Keratinocyte (primary cell): ENCODE measurements at regions not wholly inside any gene's neighbourhood (a gene's known extent, or its start where the extent isn't known, plus 50 kb on each side); places are given as distances from the start of the nearest gene placed in this dataset.

Experiments
- DNase-seq: peaks from one replicate; pipeline ENCODE4 v3.0.0-alpha.2; 2011; ENCODE audit warnings: low read depth, missing footprints, low spot score
- FAIRE-seq: peaks from 2 replicates; lab custom pipeline; 2011; peaks lifted over from hg19 to GRCh38; lab: Jason Lieb, UNC
- H2AFZ ChIP-seq: 2 replicates; pipeline ENCODE4 v1.6.0; 2012; ENCODE audit warnings: low read length, control low read depth, inconsistent platforms; ENCODE audit not compliant: control insufficient read depth
- H3K27ac ChIP-seq: 2 replicates; pipeline ENCODE4 v1.5.1; 2011; ENCODE audit warnings: low read length; ENCODE audit not compliant: control insufficient read depth, insufficient read depth
- H3K27me3 ChIP-seq: 3 replicates; pipeline ENCODE4 v1.6.0; 2011; ENCODE audit warnings: low read length; ENCODE audit not compliant: control insufficient read depth, insufficient read depth; ENCODE audit errors: extremely low read depth
- H3K36me3 ChIP-seq, 2 experiments: 2 replicates in 1 of 2; 3 replicates in 1 of 2; pipeline ENCODE4 v1.5.1; 2011; ENCODE audit warnings: low read length in 2 of 2, mild to moderate bottlenecking in 1 of 2; ENCODE audit not compliant: control insufficient read depth in 2 of 2, insufficient read depth in 2 of 2; ENCODE audit errors: extremely low read depth in 1 of 2
- H3K4me1 ChIP-seq: 3 replicates; pipeline ENCODE4 v1.5.1; 2011; ENCODE audit warnings: low read length; ENCODE audit not compliant: control insufficient read depth, insufficient read depth; ENCODE audit errors: extremely low read depth
- H3K4me2 ChIP-seq: 3 replicates; pipeline ENCODE4 v1.6.0; 2011; ENCODE audit warnings: low read depth, low read length; ENCODE audit not compliant: control insufficient read depth, insufficient read depth; ENCODE audit errors: extremely low read depth
- H3K4me3 ChIP-seq, 3 experiments: fragments of 200-600 bp in 1 of 3; sonication (generic) in 1 of 3; 2 replicates in 2 of 3; 3 replicates in 1 of 3; pipeline ENCODE4 v1.5.1; 2011 to 2016; ENCODE audit warnings: low read length in 3 of 3, mild to moderate bottlenecking in 3 of 3, control low read depth in 2 of 3, inconsistent platforms in 1 of 3, low read depth in 1 of 3, mixed read lengths in 1 of 3, mixed run types in 1 of 3, moderate library complexity in 1 of 3; ENCODE audit not compliant: control insufficient read depth in 2 of 3, insufficient read depth in 2 of 3; ENCODE audit errors: extremely low read depth in 1 of 3
- H3K79me2 ChIP-seq: 2 replicates; pipeline ENCODE4 v1.6.0; 2012; ENCODE audit warnings: low read length; ENCODE audit not compliant: control insufficient read depth, insufficient read depth
- H3K9ac ChIP-seq: 3 replicates; pipeline ENCODE4 v1.6.0; 2011; ENCODE audit warnings: low read length; ENCODE audit not compliant: control insufficient read depth, insufficient read depth; ENCODE audit errors: extremely low read depth
- H3K9me1 ChIP-seq: 3 replicates; pipeline ENCODE4 v1.6.0; 2011; ENCODE audit warnings: low read length; ENCODE audit not compliant: control insufficient read depth, insufficient read depth; ENCODE audit errors: extremely low read depth
- H3K9me3 ChIP-seq: 2 replicates; pipeline ENCODE4 v1.5.1; 2012; ENCODE audit warnings: low read depth, low read length; ENCODE audit not compliant: control insufficient read depth
- H4K20me1 ChIP-seq: 3 replicates; pipeline ENCODE4 v1.6.0; 2011; ENCODE audit warnings: low read length; ENCODE audit not compliant: control insufficient read depth, insufficient read depth; ENCODE audit errors: extremely low read depth
- CTCF ChIP-seq, 3 experiments: IDR thresholded peaks in 1 of 3; conservative IDR thresholded peaks in 1 of 3; optimal IDR thresholded peaks in 1 of 3; 2 replicates in 2 of 3; 3 replicates in 1 of 3; pipeline versions ENCODE3 to v1.5.1; 2011; ENCODE audit warnings: low read length in 3 of 3, mild to moderate bottlenecking in 3 of 3, moderate library complexity in 2 of 3, control low read depth in 1 of 3, inconsistent platforms in 1 of 3; ENCODE audit not compliant: insufficient read depth in 2 of 3; ENCODE audit errors: extremely low read depth in 1 of 3
- EZH2 ChIP-seq: IDR thresholded peaks from one replicate; pipeline ENCODE4 v1.6.1; 2012; ENCODE audit warnings: inconsistent platforms, mild to moderate bottlenecking, low read length, moderate library complexity
- dilution Hi-C: fragments of 300-500 bp; cut with MboI; formaldehyde crosslinking; loops from one replicate; pipeline ENCODE4 v1.7.0; 2020; ENCODE audit warnings: low sequenced_read_pairs; ENCODE audit not compliant: extremely low pct_ligation_motif_present

- Histone ChIP-seq H3K4me3 (no peak overlapping the region), H3K27me3 (no peaks in the 10 kb centered on the region), H3K9me1 (no peaks in the 10 kb centered on the region), H4K20me1 (no peaks in the 10 kb centered on the region), H2AFZ (no peak overlapping the region), H3K4me2 (no peak overlapping the region), H3K27ac (no peak overlapping the region), H3K4me1 (no peaks in the 10 kb centered on the region), H3K9ac (no peak overlapping the region), H3K36me3 (no peaks in the 10 kb centered on the region), H3K9me3 (no peaks in the 10 kb centered on the region), H3K79me2 (no peaks in the 10 kb centered on the region)
- no peak for FAIRE-seq
- no peak for TF ChIP-seq EZH2
- no peak for TF ChIP-seq CTCF (optimal IDR thresholded peaks at IDR 0.05 in 1 of 3, IDR thresholded peaks at IDR 0.05 in 1 of 3, conservative IDR thresholded peaks at IDR 0.05 in 1 of 3; ENCODE audit: extremely low read depth in 1 of 3, insufficient read depth in 2 of 3, low read length in 3 of 3)
- dilution Hi-C loops = no loop called here
- no peak for DNase-seq
Observed at GRCh38 chr13:89502286-89502685, 1831.1 kb downstream of the SLITRK5 start.

GRCh38 chr13:89514534-89515312 is 1832.8 kb upstream of the MIR17HG start:
- H3K27ac ChIP-seq = peak overlapping the region; percentile 66
- DNase-seq = peak; percentile 28

More at GRCh38 chr13:89514534-89515312, 1832.8 kb upstream of the MIR17HG start:
- H3K4me3 ChIP-seq = no peak overlapping the region
- peak overlapping the region; percentile 14 for H3K9ac ChIP-seq
- H4K20me1 ChIP-seq = no peaks in the 10 kb centered on the region
- FAIRE-seq = peak; percentile 83
- dilution Hi-C loops = no loop called here
- no peaks in the 10 kb centered on the region for H3K79me2 ChIP-seq
- peak overlapping the region; percentile 61 for H3K4me2 ChIP-seq
- no peaks in the 10 kb centered on the region for H3K9me3 ChIP-seq
- TF ChIP-seq CTCF (optimal IDR thresholded peaks at IDR 0.05 in 1 of 3, IDR thresholded peaks at IDR 0.05 in 1 of 3, conservative IDR thresholded peaks at IDR 0.05 in 1 of 3; ENCODE audit: extremely low read depth in 1 of 3, insufficient read depth in 2 of 3, low read length in 3 of 3) (no peak), EZH2 (no peak)
- peak overlapping the region; percentile 73 for H2AFZ ChIP-seq
- peaks cover 14% of the 10 kb centered on the region for H3K4me1 ChIP-seq
- no peaks in the 10 kb centered on the region for H3K36me3 ChIP-seq
- H3K9me1 ChIP-seq = no peaks in the 10 kb centered on the region
- H3K27me3 ChIP-seq = no peaks in the 10 kb centered on the region
